Kidney glomerular epithelial cell (primary cell): ENCODE measurements at regions not wholly inside any gene's neighbourhood (a gene's known extent, or its start where the extent isn't known, plus 50 kb on each side); places are given as distances from the start of the nearest gene placed in this dataset.

Source experiments
- DNase-seq: peaks from one replicate; lab custom pipeline; 2025; lab: John Stamatoyannopoulos, UW

- DNase-seq, result no peak
Observed at GRCh38 chr10:6305401-6306321, 102.9 kb downstream of the PFKFB3 start.

GRCh38 chr10:6306917-6307316 is 104.2 kb downstream of the PFKFB3 start:
- no peak for DNase-seq

GRCh38 chr10:6309816-6310215 is 107.1 kb downstream of the PFKFB3 start:
- no peak for DNase-seq

GRCh38 chr10:6310977-6311376 is 108.2 kb downstream of the PFKFB3 start:
- DNase-seq, result no peak

- DNase-seq, result no peak
Observed at GRCh38 chr10:6311700-6312330, 109.1 kb downstream of the PFKFB3 start.

GRCh38 chr10:6312636-6313035 is 109.9 kb downstream of the PFKFB3 start:
- no peak for DNase-seq

GRCh38 chr10:6313111-6313895 is 110.6 kb downstream of the PFKFB3 start:
- DNase-seq, result no peak

- DNase-seq, result peak; percentile 17
Observed at GRCh38 chr10:6314620-6315205, 112.0 kb downstream of the PFKFB3 start.

GRCh38 chr10:6319119-6319518 is 116.4 kb downstream of the PFKFB3 start:
- no peak for DNase-seq

GRCh38 chr10:6320320-6321010 is 117.7 kb downstream of the PFKFB3 start:
- no peak for DNase-seq

GRCh38 chr10:6321880-6322279 is 119.1 kb downstream of the PFKFB3 start:
- no peak for DNase-seq

- DNase-seq, result no peak
Observed at GRCh38 chr10:6322805-6323204, 120.1 kb downstream of the PFKFB3 start.

GRCh38 chr10:6327961-6328698 is 125.4 kb downstream of the PFKFB3 start:
- DNase-seq, result no peak

- DNase-seq, result no peak
Observed at GRCh38 chr10:6328699-6329423, 126.1 kb downstream of the PFKFB3 start.

GRCh38 chr10:6333086-6333485 is 130.4 kb downstream of the PFKFB3 start:
- no peak for DNase-seq

- DNase-seq, result no peak
Observed at GRCh38 chr10:6333973-6334372, 131.2 kb downstream of the PFKFB3 start.

GRCh38 chr10:6336016-6336415 is 133.3 kb downstream of the PFKFB3 start:
- no peak for DNase-seq

- no peak for DNase-seq
Observed at GRCh38 chr10:6337382-6337781, 134.7 kb downstream of the PFKFB3 start.

GRCh38 chr10:6338361-6338760 is 135.6 kb downstream of the PFKFB3 start:
- no peak for DNase-seq

GRCh38 chr10:6339891-6340290 is 137.2 kb downstream of the PFKFB3 start:
- DNase-seq, result no peak
